MM.1S (cell line): ENCODE measurements at regions not wholly inside any gene's neighbourhood (a gene's known extent, or its start where the extent isn't known, plus 50 kb on each side); places are given as distances from the start of the nearest gene placed in this dataset.

Experiments
- DNase-seq: peaks from one replicate; pipeline ENCODE4 v3.0.0-alpha.2; 2015
- H2AFZ ChIP-seq: fragments of 300-600 bp; sonication (generic); 2 replicates; pipeline ENCODE4 v1.6.0; 2016; ENCODE audit warnings: antibody characterized with exemption, low read length
- H3F3A ChIP-seq: fragments of 300-600 bp; sonication (generic); 2 replicates; pipeline ENCODE4 v1.6.1; 2016; ENCODE audit warnings: mild to moderate bottlenecking, antibody characterized with exemption, low read length, moderate library complexity, mixed read lengths; ENCODE audit not compliant: insufficient read depth
- H3K27ac ChIP-seq: fragments of 300-600 bp; sonication (generic); 2 replicates; pipeline ENCODE4 v1.5.1; 2016; ENCODE audit warnings: mild to moderate bottlenecking, low read length
- H3K27me3 ChIP-seq: fragments of 300-600 bp; sonication (generic); replicated peaks from 2 replicates; pipeline ENCODE4 v1.6.0; 2016; ENCODE audit warnings: low read length; ENCODE audit not compliant: insufficient read depth
- H3K36me3 ChIP-seq: fragments of 300-600 bp; sonication (generic); replicated peaks from 2 replicates; pipeline ENCODE4 v1.6.1; 2016; ENCODE audit warnings: mild to moderate bottlenecking, low read length, mixed read lengths; ENCODE audit not compliant: insufficient read depth
- H3K4me1 ChIP-seq: fragments of 300-600 bp; sonication (generic); 2 replicates; pipeline ENCODE4 v1.6.1; 2016; ENCODE audit warnings: low read length, mixed read lengths
- H3K4me2 ChIP-seq: fragments of 300-600 bp; sonication (generic); 2 replicates; pipeline ENCODE4 v1.6.0; 2016; ENCODE audit warnings: low read depth, low read length
- H3K4me3 ChIP-seq: fragments of 300-600 bp; sonication (generic); 2 replicates; pipeline ENCODE4 v1.5.1; 2016; ENCODE audit warnings: low read length, mixed read lengths
- H3K79me2 ChIP-seq: fragments of 300-600 bp; sonication (generic); 2 replicates; pipeline ENCODE4 v1.6.1; 2016; ENCODE audit warnings: mixed run types, low read length, mixed read lengths
- H3K9ac ChIP-seq: fragments of 300-600 bp; sonication (generic); 2 replicates; pipeline ENCODE4 v1.6.1; 2016; ENCODE audit warnings: low read length, mixed read lengths
- H3K9me2 ChIP-seq: fragments of 300-600 bp; sonication (generic); replicated peaks from 2 replicates; pipeline ENCODE4 v1.6.1; 2016; ENCODE audit warnings: mild to moderate bottlenecking, low read length, mixed read lengths; ENCODE audit not compliant: insufficient read depth
- H3K9me3 ChIP-seq: fragments of 300-600 bp; sonication (generic); replicated peaks from 2 replicates; pipeline ENCODE4 v1.6.1; 2016; ENCODE audit warnings: mild to moderate bottlenecking, low read length, mixed read lengths; ENCODE audit not compliant: insufficient read depth
- H4K20me1 ChIP-seq: fragments of 300-600 bp; sonication (generic); 2 replicates; pipeline ENCODE4 v1.6.1; 2016; ENCODE audit warnings: mild to moderate bottlenecking, low read length, moderate library complexity, mixed read lengths; ENCODE audit not compliant: insufficient read depth
- CTCF ChIP-seq: fragments of 300-600 bp; sonication (generic); IDR thresholded peaks from 2 replicates; pipeline ENCODE4 v1.5.1; 2016; ENCODE audit warnings: antibody characterized with exemption, low read length, mixed read lengths
- EZH2 ChIP-seq: fragments of 300-600 bp; sonication (generic); optimal IDR thresholded peaks from 2 replicates; pipeline ENCODE3; 2017; ENCODE audit warnings: low read depth, mild to moderate bottlenecking, antibody characterized with exemption, low read length, mixed read lengths
- EZH2phosphoT487 ChIP-seq: fragments of 300-600 bp; sonication (generic); IDR thresholded peaks from 2 replicates; pipeline ENCODE4 v1.6.1; 2018; ENCODE audit warnings: antibody characterized with exemption, low read length

DNA sequence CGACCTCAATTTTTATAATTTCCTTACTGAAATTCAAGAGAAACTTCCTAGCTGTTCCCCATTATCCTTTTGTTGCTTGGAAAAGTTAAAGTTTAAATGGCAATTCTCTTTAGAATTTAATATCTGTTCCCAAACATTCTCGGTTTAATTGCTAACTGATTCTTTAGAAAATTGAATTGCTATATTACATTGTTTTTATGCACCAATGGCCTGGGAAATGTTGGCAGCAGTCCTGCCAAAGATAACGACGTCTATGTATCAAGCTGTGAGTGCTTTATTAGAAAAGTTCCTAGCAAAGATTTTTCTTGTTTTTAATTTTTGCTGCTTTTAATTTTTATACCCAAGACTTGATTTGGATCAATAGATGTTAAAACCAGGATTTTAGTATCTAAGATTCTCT lies 167.8 kb upstream of the HDAC4 start:
- no peaks in the 10 kb centered on the region for H3K79me2 ChIP-seq
- H3F3A ChIP-seq, result no peaks in the 10 kb centered on the region
- H3K36me3 ChIP-seq, result no peaks in the 10 kb centered on the region
- DNase-seq, result no peak
- no peaks in the 10 kb centered on the region for H3K9me3 ChIP-seq
- no peak overlapping the region for H3K4me2 ChIP-seq
- no peaks in the 10 kb centered on the region for H4K20me1 ChIP-seq
- H2AFZ ChIP-seq, result no peak overlapping the region
- H3K4me1 ChIP-seq, result no peaks in the 10 kb centered on the region
- no peaks in the 10 kb centered on the region for H3K9me2 ChIP-seq
- H3K27ac ChIP-seq, result no peak overlapping the region
- H3K9ac ChIP-seq, result no peak overlapping the region
- H3K4me3 ChIP-seq, result no peak overlapping the region
- H3K27me3 ChIP-seq, result no peaks in the 10 kb centered on the region
- TF ChIP-seq CTCF (no peak), EZH2 (no peak), EZH2phosphoT487 (no peak)

- Histone ChIP-seq H3K27me3 (no peaks in the 10 kb centered on the region), H4K20me1 (no peaks in the 10 kb centered on the region), H3K36me3 (no peaks in the 10 kb centered on the region), H3F3A (no peaks in the 10 kb centered on the region), H3K4me1 (no peaks in the 10 kb centered on the region), H3K27ac (no peak overlapping the region), H3K9me3 (no peaks in the 10 kb centered on the region), H3K9ac (no peak overlapping the region), H2AFZ (no peak overlapping the region), H3K4me2 (no peak overlapping the region), H3K4me3 (no peak overlapping the region), H3K9me2 (no peaks in the 10 kb centered on the region), H3K79me2 (no peaks in the 10 kb centered on the region)
- no peak for DNase-seq
- TF ChIP-seq CTCF, result no peak
- no peak for TF ChIP-seq EZH2
Observed at GRCh38 chr2:239567786-239568185, 167.0 kb upstream of the HDAC4 start.

DNA sequence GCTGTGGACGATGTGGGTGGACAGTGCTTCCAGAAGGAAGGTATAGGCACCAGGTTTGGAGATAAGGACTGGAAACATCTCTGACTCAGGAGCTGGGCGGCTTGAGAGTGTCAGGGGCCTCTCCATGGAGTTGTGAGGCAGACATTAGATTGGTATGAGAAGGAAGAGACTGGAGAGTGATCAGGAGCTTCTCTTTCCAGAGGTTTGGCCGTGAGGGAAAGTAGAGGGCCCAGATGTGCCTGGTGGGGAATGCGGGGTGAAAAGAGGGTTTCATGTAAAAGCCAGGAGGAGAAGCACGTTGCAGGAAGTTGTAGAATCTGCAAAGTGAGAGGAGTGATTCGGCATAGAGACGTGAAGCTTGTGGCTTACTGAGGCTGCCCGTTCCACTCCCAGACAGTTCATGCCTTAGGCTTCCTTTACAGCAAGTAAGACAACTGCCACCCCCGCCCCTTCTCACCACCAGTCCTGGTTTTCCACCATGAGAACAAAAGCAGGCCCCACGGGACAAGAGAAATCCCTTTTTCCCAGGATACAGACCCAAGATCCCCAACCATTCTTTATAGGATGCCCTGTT lies 166.3 kb upstream of the HDAC4 start:
- no peaks in the 10 kb centered on the region for H3K36me3 ChIP-seq
- no peaks in the 10 kb centered on the region for H3K9me2 ChIP-seq
- H3F3A ChIP-seq, result no peaks in the 10 kb centered on the region
- TF ChIP-seq EZH2, result no peak
- no peak for TF ChIP-seq EZH2phosphoT487
- no peak for TF ChIP-seq CTCF
- H2AFZ ChIP-seq, result no peak overlapping the region
- H3K4me1 ChIP-seq, result no peaks in the 10 kb centered on the region
- no peak overlapping the region for H3K4me2 ChIP-seq
- no peaks in the 10 kb centered on the region for H4K20me1 ChIP-seq
- no peak overlapping the region for H3K9ac ChIP-seq
- H3K9me3 ChIP-seq, result no peaks in the 10 kb centered on the region
- no peak for DNase-seq
- H3K27ac ChIP-seq, result no peak overlapping the region
- no peaks in the 10 kb centered on the region for H3K27me3 ChIP-seq
- no peak overlapping the region for H3K4me3 ChIP-seq
- H3K79me2 ChIP-seq, result no peaks in the 10 kb centered on the region
